ENCODE measurements at regions not wholly inside any gene's neighbourhood (a gene's known extent, or its start where the extent isn't known, plus 50 kb on each side); places are given as distances from the start of the nearest gene placed in this dataset.

GRCh38 chr14:86331341-86331740 is 801.4 kb downstream of the FLRT2 start:
- no peak for TF ChIP-seq JUN (IDR thresholded peaks at IDR 0.05; ENCODE audit: borderline replicate concordance, insufficient read depth, insufficient read length, low read depth)
- no peak for TF ChIP-seq MAX (IDR thresholded peaks at IDR 0.05; ENCODE audit: insufficient read depth, insufficient read length)
- TF ChIP-seq POLR2A (IDR thresholded peaks at IDR 0.05; ENCODE audit: low read depth, low read length), result no peak
- TF ChIP-seq MYC (IDR thresholded peaks at IDR 0.05; ENCODE audit: low read depth, low read length), result no peak
- TF ChIP-seq FOS (IDR thresholded peaks at IDR 0.05; ENCODE audit: borderline replicate concordance, insufficient read depth, low read length), result no peak
- no peak for TF ChIP-seq GATA2 (IDR thresholded peaks at IDR 0.05; ENCODE audit: insufficient read depth, insufficient read length, low read depth, low read length)
- TF ChIP-seq POLR2AphosphoS5 (IDR thresholded peaks at IDR 0.05; ENCODE audit: insufficient read depth, low read depth, low read length), result no peak
- TF ChIP-seq EZH2 (IDR thresholded peaks at IDR 0.05; ENCODE audit: borderline replicate concordance, low read depth, low read length, severe bottlenecking), result no peak
- no peak for TF ChIP-seq CTCF (IDR thresholded peaks at IDR 0.05; ENCODE audit: extremely low read depth in 1 of 2, insufficient read depth in 1 of 2, low read depth in 1 of 2, low read length in 2 of 2)
- FAIRE-seq (no peak), DNase-seq (ENCODE audit: low read depth, low spot score) (no peak)
- no TSS peak for BruUV-seq (replicated peaks)
- Histone ChIP-seq H3K4me3 (replicated peaks in 1 of 3; ENCODE audit: insufficient read depth in 1 of 3, low read depth in 1 of 3, low read length in 3 of 3) (no peak overlapping the region), H3K27ac (ENCODE audit: insufficient read depth, low read depth, low read length) (no peak overlapping the region), H3K9me1 (replicated peaks; ENCODE audit: control insufficient read depth, extremely low read depth, insufficient read depth, low read length) (no peaks in the 10 kb centered on the region), H3K27me3 (ENCODE audit: control insufficient read depth in 2 of 2, insufficient read depth in 2 of 2, low read length in 2 of 2) (no peaks in the 10 kb centered on the region), H3K79me2 (ENCODE audit: control insufficient read depth, insufficient read depth, low read length) (no peaks in the 10 kb centered on the region), H3K9ac (replicated peaks; ENCODE audit: extremely low read depth, insufficient read depth, low read length) (no peak overlapping the region), H3K9me3 (replicated peaks; ENCODE audit: control insufficient read depth, insufficient read depth, low read length) (no peaks in the 10 kb centered on the region), H3K4me1 (ENCODE audit: control insufficient read depth, extremely low read depth, insufficient read depth, low read length) (no peaks in the 10 kb centered on the region), H3K36me3 (ENCODE audit: control insufficient read depth in 2 of 2, extremely low read depth in 1 of 2, insufficient read depth in 2 of 2, low read length in 2 of 2) (no peaks in the 10 kb centered on the region), H4K20me1 (replicated peaks; ENCODE audit: control insufficient read depth, extremely low read depth, insufficient read depth, low read length) (no peaks in the 10 kb centered on the region), H2AFZ (ENCODE audit: low read depth, low read length) (no peak overlapping the region), H3K4me2 (ENCODE audit: insufficient read depth, low read length) (no peak overlapping the region)
- intact Hi-C loops (cut with micrococcal nuclease) (no loop called here), dilution Hi-C loops (cut with MboI; ENCODE audit: extremely low pct_ligation_motif_present, low sequenced_read_pairs) (no loop called here)
- ChIA-PET CTCF (no interaction called here), POLR2A (no interaction called here)
